GM23338 (cell line): ENCODE measurements at regions not wholly inside any gene's neighbourhood (a gene's known extent, or its start where the extent isn't known, plus 50 kb on each side); places are given as distances from the start of the nearest gene placed in this dataset.

Source experiments
- CREB1 ChIP-seq: fragments of 250-450 bp; sonication (Bioruptor Pico); IDR thresholded peaks from 2 replicates; pipeline ENCODE4 v1.5.0; 2020; ENCODE audit warnings: low read depth, mild to moderate bottlenecking, moderate library complexity
- CTCF ChIP-seq, 2 experiments: fragments of 200-600 bp in 1 of 2; sonication (generic) in 1 of 2; conservative IDR thresholded peaks; 2 replicates each; pipeline versions ENCODE4 v1.5.1 to v1.6.1; 2016 to 2017; ENCODE audit warnings: antibody characterized with exemption in 2 of 2, low read depth in 2 of 2, mild to moderate bottlenecking in 2 of 2, moderate library complexity in 1 of 2
- EZH2phosphoT487 ChIP-seq: fragments of 200-600 bp; sonication (generic); IDR thresholded peaks from one replicate; pipeline ENCODE4 v1.8.1; 2018; ENCODE audit warnings: antibody characterized with exemption; ENCODE audit not compliant: unreplicated experiment
- NANOG ChIP-seq: IDR thresholded peaks from 2 replicates; pipeline ENCODE4 v1.6.1; 2016; ENCODE audit warnings: antibody characterized with exemption, borderline replicate concordance
- POLR2AphosphoS5 ChIP-seq: IDR thresholded peaks from 2 replicates; pipeline ENCODE4 v1.6.1; 2016; ENCODE audit warnings: antibody characterized with exemption, low read depth
- REST ChIP-seq: IDR thresholded peaks from one replicate; pipeline ENCODE4 v1.6.1; 2018; ENCODE audit warnings: antibody characterized with exemption; ENCODE audit not compliant: unreplicated experiment
- STAT1 ChIP-seq: IDR thresholded peaks from one replicate; pipeline ENCODE4 v1.6.1; 2016; ENCODE audit warnings: antibody characterized with exemption; ENCODE audit not compliant: unreplicated experiment
- ZNF114 ChIP-seq: fragments of 250-450 bp; sonication (Bioruptor Pico); IDR thresholded peaks from 2 replicates; pipeline ENCODE4 v1.5.0; 2020; ENCODE audit warnings: mild to moderate bottlenecking, moderate library complexity
- ZNF462 ChIP-seq: fragments of 250-450 bp; sonication (Bioruptor Pico); IDR thresholded peaks from 2 replicates; pipeline ENCODE4 v1.5.0; 2020; ENCODE audit warnings: mild to moderate bottlenecking, moderate library complexity

GRCh38 chr14:31994391-31995033 lies 82.6 kb upstream of the ARHGAP5 start (continued):
- TF ChIP-seq ZNF462 (CRISPR knock-in tag) (no peak), CTCF (conservative IDR thresholded peaks at IDR 0.05; ENCODE audit: low read depth in 2 of 2) (no peak), EZH2phosphoT487 (no peak), REST (no peak), POLR2AphosphoS5 (no peak), CREB1 (no peak), NANOG (no peak), STAT1 (no peak), ZNF114 (no peak)
